WTC11 (cell line): ENCODE measurements at regions not wholly inside any gene's neighbourhood (a gene's known extent, or its start where the extent isn't known, plus 50 kb on each side); places are given as distances from the start of the nearest gene placed in this dataset.
A peak's percentile ranks its signal among the peaks of the same experiment; 100 is the strongest.

Experiments used
- ATF1 ChIP-seq: sonication (generic); formaldehyde crosslinking; IDR thresholded peaks from 2 replicates; pipeline ENCODE4 v1.8.1; 2023; ENCODE audit warnings: mild to moderate bottlenecking, moderate library complexity, missing genetic modification reagents
- ATF2 ChIP-seq: sonication (generic); formaldehyde crosslinking; IDR thresholded peaks from 2 replicates; pipeline ENCODE4 v1.8.1; 2022; ENCODE audit warnings: low read depth, missing genetic modification reagents, borderline replicate concordance
- CTCF ChIP-seq: fragments of 200-600 bp; IDR thresholded peaks from 2 replicates; pipeline ENCODE4 v1.8.0; 2022; ENCODE audit warnings: antibody characterized with exemption
- IRF1 ChIP-seq: sonication (generic); formaldehyde crosslinking; IDR thresholded peaks from 2 replicates; pipeline ENCODE4 v1.8.0; 2023; ENCODE audit warnings: missing genetic modification reagents
- NFYB ChIP-seq: sonication (generic); formaldehyde crosslinking; conservative IDR thresholded peaks from 2 replicates; pipeline ENCODE4 v1.8.0; 2022; ENCODE audit warnings: low read depth, missing genetic modification reagents
- NR1H2 ChIP-seq: sonication (generic); formaldehyde crosslinking; IDR thresholded peaks from 2 replicates; pipeline ENCODE4 v1.9.0; 2021; ENCODE audit warnings: mild to moderate bottlenecking, moderate library complexity, missing genetic modification reagents
- OVOL2 ChIP-seq: fragments of 250-450 bp; sonication (Bioruptor Pico); IDR thresholded peaks from 2 replicates; pipeline ENCODE4 v1.9.0; 2021; ENCODE audit warnings: mild to moderate bottlenecking, borderline replicate concordance
- STAT6 ChIP-seq: sonication (generic); formaldehyde crosslinking; conservative IDR thresholded peaks from 2 replicates; pipeline ENCODE4 v1.8.1; 2023; ENCODE audit warnings: mild to moderate bottlenecking, low read depth, missing genetic modification reagents, moderate library complexity
- ZNF263 ChIP-seq: sonication (generic); formaldehyde crosslinking; IDR thresholded peaks from 2 replicates; pipeline ENCODE4 v1.8.1; 2022; ENCODE audit warnings: low read depth, mild to moderate bottlenecking, moderate library complexity, missing genetic modification reagents
- ZNF396 ChIP-seq: fragments of 250-450 bp; sonication (Bioruptor Pico); IDR thresholded peaks from 2 replicates; pipeline ENCODE4 v1.8.0; 2021; ENCODE audit warnings: mild to moderate bottlenecking, moderate library complexity, borderline replicate concordance
- ZNF512 ChIP-seq: sonication (generic); formaldehyde crosslinking; IDR thresholded peaks from 2 replicates; pipeline ENCODE4 v1.8.1; 2022; ENCODE audit warnings: missing genetic modification reagents, borderline replicate concordance
- TF ChIP-seq, protein P1 (sequence below): sonication (generic); formaldehyde crosslinking; IDR thresholded peaks from 2 replicates; pipeline ENCODE4 v1.8.0; 2022; ENCODE audit warnings: mild to moderate bottlenecking, missing genetic modification reagents

DNA sequence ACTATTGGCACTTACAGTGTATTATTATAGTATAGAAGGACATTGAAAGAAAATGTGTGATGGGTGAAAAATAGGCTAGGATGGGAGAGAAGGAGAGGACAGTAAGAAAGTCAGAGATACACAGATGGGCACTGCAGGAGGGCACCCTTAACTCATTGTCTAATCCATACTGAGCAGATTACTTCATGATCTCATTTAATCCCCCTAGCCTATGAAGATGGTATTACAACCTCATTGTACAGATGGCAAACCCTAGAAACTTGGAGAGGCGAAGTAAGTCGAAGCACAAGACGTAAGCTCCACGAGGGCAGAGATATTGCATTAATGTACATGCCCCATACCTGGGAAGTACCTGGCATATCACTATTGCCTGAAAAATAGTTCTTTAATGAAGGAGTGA, 346.9 kb upstream of the DAB1 start:
- no peak for TF ChIP-seq ZNF512 (CRISPR knock-in tag)
- TF ChIP-seq ATF1: no peak
- TF ChIP-seq STAT6 (CRISPR knock-in tag): no peak
- TF ChIP-seq IRF1 (CRISPR knock-in tag): no peak
- TF ChIP-seq, protein P1, sequence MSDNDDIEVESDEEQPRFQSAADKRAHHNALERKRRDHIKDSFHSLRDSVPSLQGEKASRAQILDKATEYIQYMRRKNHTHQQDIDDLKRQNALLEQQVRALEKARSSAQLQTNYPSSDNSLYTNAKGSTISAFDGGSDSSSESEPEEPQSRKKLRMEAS (CRISPR knock-in tag): no peak
- peak; percentile 26; the same call in 1 of the 2 replicates for TF ChIP-seq CTCF
- no peak for TF ChIP-seq ATF2 (CRISPR knock-in tag)
- TF ChIP-seq NFYB (CRISPR knock-in tag): no peak
- no peak for TF ChIP-seq ZNF263 (CRISPR knock-in tag)
- no peak for TF ChIP-seq OVOL2
- no peak for TF ChIP-seq NR1H2 (CRISPR knock-in tag)
- TF ChIP-seq ZNF396 (CRISPR knock-in tag): no peak
